ENCODE measurements at regions not wholly inside any gene's neighbourhood (a gene's known extent, or its start where the extent isn't known, plus 50 kb on each side); places are given as distances from the start of the nearest gene placed in this dataset.
"Not testable (repeated sequence)": the region's sequence is repeated elsewhere in the genome, so short reads cannot be mapped to it uniquely, and the experiment has no call there.

- no peak for DNase-seq (ENCODE audit: insufficient read length, low spot score)
- no peak for FAIRE-seq
These were observed 249.4 kb upstream of the MGAT5 start for GRCh38 chr2:134004467-134004866.

- FAIRE-seq: no peak
These were observed 245.0 kb upstream of the MGAT5 start for GRCh38 chr2:134008837-134009236.

GRCh38 chr2:134009440-134009839, 244.4 kb upstream of the MGAT5 start:
- FAIRE-seq (no peak), DNase-seq (ENCODE audit: insufficient read length, low spot score) (no peak)

More at GRCh38 chr2:134008837-134009236, 245.0 kb upstream of the MGAT5 start:
- no peak for DNase-seq (ENCODE audit: insufficient read length, low spot score)

- not testable (repeated sequence) for DNase-seq (ENCODE audit: insufficient read length, low spot score); FAIRE-seq
These were observed 244.0 kb upstream of the MGAT5 start for GRCh38 chr2:134009906-134010305.

- FAIRE-seq: no peak
- no peak for DNase-seq (ENCODE audit: insufficient read length, low spot score)
These were observed 241.8 kb upstream of the MGAT5 start for GRCh38 chr2:134011936-134012586.

GRCh38 chr2:134014196-134014960, 239.5 kb upstream of the MGAT5 start:
- FAIRE-seq: no peak
- no peak for DNase-seq (ENCODE audit: insufficient read length, low spot score)

- DNase-seq (ENCODE audit: insufficient read length, low spot score) (no peak), FAIRE-seq (peak; percentile 53)
These were observed 234.0 kb upstream of the MGAT5 start for GRCh38 chr2:134019871-134020270.

- DNase-seq (ENCODE audit: insufficient read length, low spot score) (no peak), FAIRE-seq (peak; percentile 85)
These were observed 233.3 kb upstream of the MGAT5 start for GRCh38 chr2:134020608-134021007.

- DNase-seq (ENCODE audit: insufficient read length, low spot score): peak; percentile 60
- FAIRE-seq: peak; percentile 98
These were observed 231.9 kb upstream of the MGAT5 start for GRCh38 chr2:134021830-134022524.

- no peak for FAIRE-seq
These were observed 230.0 kb upstream of the MGAT5 start for GRCh38 chr2:134023854-134024253.

GRCh38 chr2:134027980-134028379, 225.9 kb upstream of the MGAT5 start:
- no peak for FAIRE-seq
- DNase-seq (ENCODE audit: insufficient read length, low spot score): no peak

More at GRCh38 chr2:134023854-134024253, 230.0 kb upstream of the MGAT5 start:
- DNase-seq (ENCODE audit: insufficient read length, low spot score): no peak

- DNase-seq (ENCODE audit: insufficient read length, low spot score) (no peak), FAIRE-seq (no peak)
These were observed 224.5 kb upstream of the MGAT5 start for GRCh38 chr2:134029418-134029817.

GRCh38 chr2:134031539-134031938, 222.3 kb upstream of the MGAT5 start:
- no peak for DNase-seq (ENCODE audit: insufficient read length, low spot score)
- no peak for FAIRE-seq

- DNase-seq (ENCODE audit: insufficient read length, low spot score) (no peak), FAIRE-seq (no peak)
These were observed 218.1 kb upstream of the MGAT5 start for GRCh38 chr2:134035605-134036370.

GRCh38 chr2:134039912-134040581, 213.8 kb upstream of the MGAT5 start:
- FAIRE-seq (peak; percentile 60), DNase-seq (ENCODE audit: insufficient read length, low spot score) (no peak)

GRCh38 chr2:134040626-134041172, 213.2 kb upstream of the MGAT5 start:
- DNase-seq (ENCODE audit: insufficient read length, low spot score); FAIRE-seq: not testable (repeated sequence)

GRCh38 chr2:134041877-134042276, 212.0 kb upstream of the MGAT5 start:
- FAIRE-seq (no peak), DNase-seq (ENCODE audit: insufficient read length, low spot score) (no peak)

GRCh38 chr2:134043028-134043427, 210.8 kb upstream of the MGAT5 start:
- DNase-seq (ENCODE audit: insufficient read length, low spot score); FAIRE-seq: not testable (repeated sequence)

- DNase-seq (ENCODE audit: insufficient read length, low spot score) (no peak), FAIRE-seq (no peak)
These were observed 201.7 kb upstream of the MGAT5 start for GRCh38 chr2:134052173-134052572.

GRCh38 chr2:134056173-134056572, 197.7 kb upstream of the MGAT5 start:
- FAIRE-seq: no peak
- no peak for DNase-seq (ENCODE audit: insufficient read length, low spot score)

Measured in GM19239 (cell line).